Activated CD4-positive, alpha-beta T cell treated with anti-CD3 and anti-CD28 coated beads, Interleukin-2, Interleukin-4, amounts not matched to agents 100 ng/mL and 50 ng/mL, durations not matched to agents 16 hours and 8 hours (primary cell): ENCODE measurements at regions not wholly inside any gene's neighbourhood (a gene's known extent, or its start where the extent isn't known, plus 50 kb on each side); places are given as distances from the start of the nearest gene placed in this dataset.
"Not testable (repeated sequence)": the region's sequence is repeated elsewhere in the genome, so short reads cannot be mapped to it uniquely, and the experiment has no call there.

Source experiments
- DNase-seq: peaks from one replicate; pipeline ENCODE4 v3.0.0-alpha.2; 2020; ENCODE audit warnings: low spot score

DNA sequence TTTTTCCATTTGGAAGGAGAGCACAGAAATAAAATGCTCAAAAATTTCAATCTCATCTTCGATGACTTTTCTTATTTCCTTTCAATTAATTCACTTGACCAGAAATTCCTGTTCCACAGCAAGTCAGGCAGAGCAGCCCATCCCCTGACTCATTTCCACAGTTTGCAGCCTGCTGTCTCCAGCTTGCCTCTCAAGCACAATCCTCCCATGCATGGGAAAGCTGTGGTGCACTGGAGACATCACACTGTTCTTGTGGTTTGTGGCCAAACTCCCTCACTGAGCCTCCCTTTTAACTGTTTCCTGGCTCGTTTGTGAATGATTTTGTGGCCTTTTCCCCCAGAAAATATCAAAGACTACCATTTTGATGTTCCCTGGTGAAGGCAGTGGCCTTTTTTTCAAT, 114.0 kb upstream of the ENPEP start:
- DNase-seq = no peak

- DNase-seq = no peak
These were observed 116.9 kb upstream of the ENPEP start for GRCh38 chr4:110359076-110359475.

- no peak for DNase-seq
These were observed 118.4 kb upstream of the ENPEP start for GRCh38 chr4:110357521-110357920.

DNA sequence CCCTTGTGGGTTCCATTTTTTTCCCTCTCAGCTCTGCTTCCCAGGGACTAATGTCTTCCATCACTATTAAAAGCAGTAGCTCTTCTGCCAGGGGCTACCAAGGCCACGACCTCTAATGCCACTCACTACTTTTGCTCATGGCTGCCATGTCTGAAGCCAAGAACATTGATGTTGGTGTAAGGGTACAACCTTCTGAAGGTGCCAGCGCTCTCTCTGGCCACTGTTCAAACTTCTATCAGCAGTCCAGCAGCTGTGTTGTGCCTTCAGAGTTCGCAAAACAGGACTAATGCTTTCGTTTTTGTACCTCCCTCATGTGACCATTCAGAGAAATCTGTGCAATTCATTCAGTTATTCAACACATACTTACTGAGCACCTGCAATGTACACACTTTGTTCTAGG, 121.5 kb upstream of the ENPEP start:
- DNase-seq = no peak

DNA sequence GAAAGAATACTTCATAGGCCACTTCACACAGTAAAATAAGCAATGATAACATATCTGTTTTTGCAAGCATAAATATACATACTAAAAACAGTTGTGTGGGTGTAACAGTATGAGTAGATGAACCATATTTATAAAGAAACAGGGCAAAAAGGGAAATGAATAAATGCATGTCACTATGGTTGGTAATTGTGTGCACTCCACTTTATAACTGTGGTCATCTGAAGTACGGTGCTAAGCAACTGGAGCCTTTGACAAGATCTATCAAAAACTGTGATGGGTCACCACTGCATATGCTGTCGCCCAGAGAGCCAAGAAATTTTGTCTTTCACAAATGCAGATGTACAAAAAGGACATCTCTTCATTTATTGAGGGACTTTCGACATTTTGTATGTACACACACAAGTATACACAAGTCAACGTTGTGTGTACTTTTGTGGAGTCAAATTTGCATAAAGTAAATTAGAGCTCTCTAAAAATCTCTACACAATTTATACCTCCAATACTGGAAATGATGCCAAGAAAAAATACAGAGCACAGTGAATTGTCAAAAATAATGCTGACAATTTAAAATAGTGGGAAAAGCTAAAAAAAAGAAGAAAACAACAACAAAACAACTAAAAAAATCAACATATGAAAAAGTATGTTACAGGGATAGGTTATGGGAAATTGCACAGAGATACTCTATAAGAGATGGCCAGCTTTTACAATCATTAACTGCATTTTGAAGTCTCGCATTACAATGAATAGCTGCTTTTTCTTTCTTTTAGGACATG, 123.1 kb upstream of the ENPEP start:
- DNase-seq = no peak

GRCh38 chr4:110348711-110349383, 127.1 kb upstream of the ENPEP start:
- DNase-seq = no peak

- no peak for DNase-seq
These were observed 128.2 kb upstream of the ENPEP start for GRCh38 chr4:110347805-110348204.

DNA sequence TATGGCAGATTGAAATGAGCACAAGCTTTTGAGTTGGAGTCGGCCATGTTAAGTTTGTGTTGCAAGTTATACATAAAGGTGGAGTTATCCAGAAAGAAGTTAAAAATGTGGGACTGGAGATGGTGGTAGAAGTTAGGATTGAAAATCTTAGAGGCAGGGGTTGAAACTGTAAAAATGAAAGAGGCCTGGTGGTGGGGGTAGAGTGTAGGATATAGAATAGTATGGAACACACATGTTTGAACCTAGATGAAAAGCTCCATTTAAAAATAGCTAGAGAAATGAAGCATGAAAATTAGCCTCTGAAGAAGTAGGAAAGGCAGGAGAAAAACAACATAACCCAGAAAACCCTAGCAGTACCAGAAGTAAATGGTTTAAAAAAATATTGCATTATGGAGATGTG, 131.8 kb upstream of the ENPEP start:
- no peak for DNase-seq

GRCh38 chr4:110343534-110343933, 132.4 kb upstream of the ENPEP start:
- DNase-seq = no peak

GRCh38 chr4:110341118-110341517, 134.8 kb upstream of the ENPEP start:
- DNase-seq = not testable (repeated sequence)

GRCh38 chr4:110335399-110335798, 137.0 kb upstream of the ELOVL6 start:
- DNase-seq = no peak

DNA sequence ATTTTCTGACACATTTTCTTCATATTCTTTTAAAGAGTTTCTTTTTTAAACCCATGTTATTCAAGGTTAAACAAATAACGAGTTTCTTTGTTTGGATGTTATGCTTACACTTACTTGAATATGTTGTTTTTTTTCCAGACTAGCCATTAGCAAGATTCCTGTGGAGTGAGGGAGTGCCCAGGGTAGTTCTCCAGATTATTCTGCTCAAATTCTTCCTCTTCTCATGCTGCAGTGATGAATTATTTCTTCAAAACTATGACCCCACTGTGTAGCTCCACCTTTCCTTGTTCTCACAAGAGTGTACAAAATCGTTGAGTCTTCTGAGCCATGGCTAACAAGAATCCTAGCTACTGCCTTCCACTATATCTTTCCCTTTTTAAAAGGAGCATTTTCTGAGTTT, 134.1 kb upstream of the ELOVL6 start:
- DNase-seq = no peak

DNA sequence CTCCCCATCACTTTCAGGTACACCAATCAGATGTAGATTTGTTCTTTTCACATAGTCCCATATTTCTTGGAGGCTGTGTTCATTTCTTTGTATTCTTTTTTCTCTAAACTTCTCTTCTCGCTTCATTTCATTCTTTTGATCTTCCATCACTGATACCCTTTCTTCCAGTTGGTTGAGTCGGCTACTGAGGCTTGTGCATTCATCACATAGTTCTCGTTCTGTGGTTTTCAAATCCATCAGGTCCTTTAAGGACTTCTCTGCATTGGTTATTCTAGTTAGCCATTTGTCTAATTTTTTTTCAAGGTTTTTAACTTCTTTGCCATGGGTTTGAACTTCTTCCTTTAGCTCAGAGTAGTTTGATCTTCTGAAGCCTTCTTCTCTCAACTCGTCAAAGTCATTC, 128.0 kb upstream of the ELOVL6 start:
- not testable (repeated sequence) for DNase-seq

- DNase-seq = no peak
These were observed 112.4 kb upstream of the ELOVL6 start for GRCh38 chr4:110310795-110311194.

DNA sequence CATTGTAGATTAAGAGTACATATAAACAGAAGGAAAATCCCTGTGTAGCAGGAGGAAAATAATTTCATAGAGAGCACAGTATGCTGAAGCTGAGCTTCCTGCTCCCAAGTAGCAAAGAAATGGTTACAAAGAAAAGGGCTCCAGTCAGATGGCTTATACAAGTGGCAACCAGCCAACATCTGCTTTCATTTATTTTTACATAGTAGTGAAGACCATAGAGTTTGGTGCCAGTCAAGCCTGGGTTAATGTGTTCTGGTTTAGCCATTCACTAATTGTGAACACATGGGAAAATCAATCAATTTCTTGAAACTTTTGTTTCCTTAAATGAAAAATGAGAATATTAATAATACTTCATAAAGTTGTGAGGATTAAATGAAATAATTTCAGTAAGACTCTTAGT, 111.3 kb upstream of the ELOVL6 start:
- DNase-seq = no peak

GRCh38 chr4:110306303-110306702, 107.9 kb upstream of the ELOVL6 start:
- no peak for DNase-seq

- no peak for DNase-seq
These were observed 107.0 kb upstream of the ELOVL6 start for GRCh38 chr4:110305455-110305854.

DNA sequence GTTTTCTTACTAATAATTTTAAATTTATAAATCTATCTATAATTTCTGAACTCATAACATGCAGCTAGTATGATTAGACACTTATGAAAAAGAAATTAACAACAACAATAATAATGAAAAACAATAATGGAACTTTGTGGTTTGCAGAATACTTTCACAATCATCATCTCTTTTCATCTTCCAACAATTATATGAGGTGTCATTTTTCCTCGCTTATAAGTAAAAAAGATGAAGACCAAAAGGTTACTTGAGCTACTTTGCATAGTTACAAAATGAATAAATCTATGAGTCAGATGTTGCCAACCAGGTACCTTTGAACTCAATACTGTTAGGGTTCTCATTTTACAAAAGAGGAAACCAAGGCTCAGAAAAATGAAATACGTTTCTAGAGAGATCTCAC, 98.5 kb upstream of the ELOVL6 start:
- DNase-seq = peak; percentile 49

GRCh38 chr4:110294165-110294564, 95.8 kb upstream of the ELOVL6 start:
- DNase-seq = no peak

DNA sequence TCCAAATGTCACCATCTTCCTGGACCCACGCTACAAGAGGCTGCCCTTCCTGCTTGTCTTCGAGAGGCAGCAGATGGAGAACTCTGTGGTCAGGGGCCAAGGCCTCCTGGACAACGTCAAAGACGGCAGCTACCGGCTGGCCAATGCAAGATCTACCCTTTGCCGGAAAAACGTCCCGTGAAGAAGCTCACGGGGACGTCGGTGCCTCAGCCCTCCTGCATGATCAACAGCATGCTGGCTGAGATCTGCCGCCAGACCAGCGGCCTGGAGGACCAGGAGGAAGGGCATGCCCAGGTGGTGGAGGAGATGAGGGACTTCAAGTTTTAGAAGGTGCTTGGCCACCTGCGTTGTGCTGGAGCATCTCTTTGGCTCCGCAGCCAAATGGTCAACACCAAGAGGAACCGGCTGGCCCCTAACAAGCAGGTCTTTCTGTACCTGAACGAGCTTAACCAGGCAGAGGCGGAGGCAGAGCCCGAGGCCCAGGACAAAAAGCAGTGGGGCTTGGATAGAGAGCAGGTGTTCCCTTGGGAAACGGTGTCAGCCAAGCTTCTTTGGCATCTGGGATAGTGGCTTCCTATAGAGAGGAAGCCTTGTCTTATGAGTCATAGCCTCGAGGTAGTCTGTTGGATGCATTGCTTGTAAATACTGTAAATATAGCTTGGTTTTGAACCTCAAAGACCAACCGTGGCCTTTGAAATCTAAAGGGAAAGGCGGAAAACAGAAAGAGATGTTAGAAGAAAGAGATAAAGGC, 94.8 kb upstream of the ELOVL6 start:
- no peak for DNase-seq

DNA sequence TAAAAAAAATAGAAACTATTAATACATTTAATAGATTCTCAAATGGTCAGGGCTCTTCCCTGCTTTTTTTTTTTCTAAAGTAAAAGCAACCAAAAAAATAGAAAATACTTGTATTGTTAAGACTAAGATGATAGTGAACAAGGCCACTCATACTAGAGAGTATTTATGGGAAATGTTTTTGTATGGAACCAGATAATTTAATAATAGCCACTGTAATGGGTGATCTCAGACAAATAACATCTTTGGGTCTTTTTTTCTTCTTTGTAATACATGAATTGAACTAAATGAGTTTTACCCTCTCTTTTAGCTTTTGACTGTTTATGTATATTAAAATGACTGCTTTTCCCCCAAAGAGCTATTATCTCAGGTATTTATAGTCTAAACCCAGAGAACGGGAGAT, 92.1 kb upstream of the ELOVL6 start:
- no peak for DNase-seq

GRCh38 chr4:110289601-110290100, 91.2 kb upstream of the ELOVL6 start:
- no peak for DNase-seq

DNA sequence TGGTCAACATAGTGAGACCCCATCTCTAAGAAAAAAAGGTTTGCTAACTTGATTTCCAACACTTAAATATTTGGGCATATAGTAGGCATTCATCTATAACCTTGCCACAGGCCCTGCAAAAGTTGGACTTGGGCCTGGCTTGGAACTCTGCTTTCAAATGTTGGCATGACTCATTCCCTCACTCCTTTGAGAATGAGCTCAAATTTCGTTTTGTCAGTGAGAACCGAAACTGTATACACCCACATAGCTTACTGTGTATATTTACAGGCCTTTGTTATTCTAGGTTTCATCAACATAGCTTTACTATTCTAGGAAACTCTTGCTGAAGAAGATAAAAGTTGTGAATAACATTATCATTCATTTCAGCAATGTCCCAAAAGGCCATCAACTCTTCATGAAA, 88.7 kb upstream of the ELOVL6 start:
- DNase-seq = peak; percentile 75
